Sigmoid colon (tissue), 4 donors: ENCODE measurements at regions not wholly inside any gene's neighbourhood (a gene's known extent, or its start where the extent isn't known, plus 50 kb on each side); places are given as distances from the start of the nearest gene placed in this dataset.

Experiments used
- CTCF ChIP-seq, 4 experiments: fragments of 450-650 bp in 3 of 4; fragments of 200-600 bp in 1 of 4; IDR thresholded peaks; one replicate each; pipeline ENCODE4 v1.5.1; 2016 to 2019; ENCODE audit warnings: antibody characterized with exemption in 4 of 4, mild to moderate bottlenecking in 3 of 4, moderate library complexity in 2 of 4
- EP300 ChIP-seq, 4 donors: sonication (generic); formaldehyde crosslinking; IDR thresholded peaks; one replicate each; pipeline ENCODE4 v1.6.1; 2017; ENCODE audit warnings: antibody characterized with exemption in 4 of 4
- POLR2A ChIP-seq, 2 donors: fragments of 450-650 bp; IDR thresholded peaks; one replicate each; pipeline ENCODE4 v1.6.1; 2016; ENCODE audit warnings: antibody characterized with exemption in 2 of 2, mild to moderate bottlenecking in 2 of 2, moderate library complexity in 2 of 2
- POLR2AphosphoS5 ChIP-seq, 4 donors: sonication (generic); formaldehyde crosslinking; IDR thresholded peaks; one replicate each; pipeline ENCODE4 v1.6.1; 2017; ENCODE audit warnings: antibody characterized with exemption in 4 of 4

GRCh38 chr1:194437135-194437534, 1250.7 kb upstream of the B3GALT2 start:
- TF ChIP-seq CTCF (IDR thresholded peaks at IDR 0.05), result no peak
- no peak for TF ChIP-seq EP300 (IDR thresholded peaks at IDR 0.05)
- TF ChIP-seq POLR2A (IDR thresholded peaks at IDR 0.05), result no peak
- no peak for TF ChIP-seq POLR2AphosphoS5 (IDR thresholded peaks at IDR 0.05)
